WERI-Rb-1 (cell line): ENCODE measurements at regions not wholly inside any gene's neighbourhood (a gene's known extent, or its start where the extent isn't known, plus 50 kb on each side); places are given as distances from the start of the nearest gene placed in this dataset.

ENCODE experiments used
- DNase-seq: peaks from one replicate; pipeline ENCODE4 v3.0.0-alpha.2; 2020
- H3K27ac ChIP-seq: fragments of 250-450 bp; sonication (Bioruptor Pico); 2 replicates; pipeline ENCODE4 v1.5.1; 2020; ENCODE audit warnings: mild to moderate bottlenecking, moderate library complexity
- H3K27me3 ChIP-seq: fragments of 250-450 bp; sonication (Bioruptor Pico); 2 replicates; pipeline ENCODE4 v1.5.1; 2021; ENCODE audit warnings: mild to moderate bottlenecking, low read depth, moderate library complexity; ENCODE audit not compliant: insufficient read depth, severe bottlenecking
- H3K36me3 ChIP-seq: fragments of 250-450 bp; sonication (Bioruptor Pico); 2 replicates; pipeline ENCODE4 v1.5.1; 2020; ENCODE audit warnings: mild to moderate bottlenecking, moderate library complexity
- H3K4me3 ChIP-seq: 2 replicates; pipeline ENCODE4 v1.5.1; 2011; ENCODE audit warnings: low read depth, mild to moderate bottlenecking, control low read depth, low read length
- H3K9me3 ChIP-seq: fragments of 250-450 bp; sonication (Bioruptor Pico); 2 replicates; pipeline ENCODE4 v1.5.1; 2021; ENCODE audit warnings: mild to moderate bottlenecking, moderate library complexity; ENCODE audit not compliant: severe bottlenecking
- CTCF ChIP-seq: IDR thresholded peaks from 2 replicates; pipeline ENCODE4 v1.5.1; 2011; ENCODE audit warnings: low read depth, mild to moderate bottlenecking, control low read depth, inconsistent platforms, low read length

GRCh38 chr9:1757186-1757585, 258.0 kb upstream of the SMARCA2 start:
- TF ChIP-seq CTCF: no peak
- H3K4me3 ChIP-seq: no peak overlapping the region
- no peaks in the 10 kb centered on the region for H3K36me3 ChIP-seq
- peaks cover 2% of the 10 kb centered on the region for H3K9me3 ChIP-seq
- H3K27me3 ChIP-seq: peaks cover 36% of the 10 kb centered on the region
- no peak overlapping the region for H3K27ac ChIP-seq
- DNase-seq: no peak

- no peak for DNase-seq
- no peak overlapping the region for H3K27ac ChIP-seq
Measured at GRCh38 chr9:1759009-1759408, 256.1 kb upstream of the SMARCA2 start.

GRCh38 chr9:1759771-1760300, 255.3 kb upstream of the SMARCA2 start:
- no peak for TF ChIP-seq CTCF

More at GRCh38 chr9:1759009-1759408, 256.1 kb upstream of the SMARCA2 start:
- H3K27me3 ChIP-seq: peaks cover 39% of the 10 kb centered on the region
- H3K4me3 ChIP-seq: no peak overlapping the region
- H3K36me3 ChIP-seq: no peaks in the 10 kb centered on the region
- TF ChIP-seq CTCF: no peak
- H3K9me3 ChIP-seq: peaks cover 2% of the 10 kb centered on the region

GRCh38 chr9:1761807-1762206, 253.3 kb upstream of the SMARCA2 start:
- peaks cover 38% of the 10 kb centered on the region for H3K27me3 ChIP-seq
- H3K4me3 ChIP-seq: no peak overlapping the region
- DNase-seq: no peak
- no peak overlapping the region for H3K27ac ChIP-seq
- no peaks in the 10 kb centered on the region for H3K36me3 ChIP-seq
- H3K9me3 ChIP-seq: peaks cover 2% of the 10 kb centered on the region
- TF ChIP-seq CTCF: no peak

More at GRCh38 chr9:1759771-1760300, 255.3 kb upstream of the SMARCA2 start:
- DNase-seq: no peak
- H3K36me3 ChIP-seq: no peaks in the 10 kb centered on the region
- H3K4me3 ChIP-seq: no peak overlapping the region
- H3K27ac ChIP-seq: no peak overlapping the region
- H3K27me3 ChIP-seq: peaks cover 39% of the 10 kb centered on the region
- peaks cover 2% of the 10 kb centered on the region for H3K9me3 ChIP-seq

GRCh38 chr9:1766042-1766441, 249.1 kb upstream of the SMARCA2 start:
- H3K36me3 ChIP-seq: no peaks in the 10 kb centered on the region
- H3K27ac ChIP-seq: no peak overlapping the region
- no peak for DNase-seq
- H3K27me3 ChIP-seq: peaks cover 43% of the 10 kb centered on the region
- no peak for TF ChIP-seq CTCF
- H3K9me3 ChIP-seq: no peaks in the 10 kb centered on the region
- H3K4me3 ChIP-seq: no peak overlapping the region

- no peak for TF ChIP-seq CTCF
- DNase-seq: no peak
- no peaks in the 10 kb centered on the region for H3K9me3 ChIP-seq
- no peaks in the 10 kb centered on the region for H3K36me3 ChIP-seq
- peaks cover 40% of the 10 kb centered on the region for H3K27me3 ChIP-seq
- no peak overlapping the region for H3K4me3 ChIP-seq
- H3K27ac ChIP-seq: no peak overlapping the region
Measured at GRCh38 chr9:1768561-1768960, 246.6 kb upstream of the SMARCA2 start.
